SK-N-SH (cell line): ENCODE measurements at regions not wholly inside any gene's neighbourhood (a gene's known extent, or its start where the extent isn't known, plus 50 kb on each side); places are given as distances from the start of the nearest gene placed in this dataset.

Experiments used
- CHD2 ChIP-seq: fragments of 150-350 bp; IDR thresholded peaks from 2 replicates; pipeline ENCODE4 v1.6.1; 2018; ENCODE audit warnings: low read length; ENCODE audit not compliant: partially characterized antibody
- EZH2phosphoT487 ChIP-seq: fragments of 200-600 bp; sonication (generic); IDR thresholded peaks from 2 replicates; pipeline ENCODE4 v1.6.1; 2017; ENCODE audit warnings: low read depth, mixed run types, mild to moderate bottlenecking, antibody characterized with exemption, moderate library complexity, borderline replicate concordance
- FOXM1 ChIP-seq: IDR thresholded peaks from 2 replicates; pipeline ENCODE4 v1.4.0; 2012; ENCODE audit warnings: low read depth, mild to moderate bottlenecking
- MAX ChIP-seq: IDR thresholded peaks from 2 replicates; pipeline ENCODE4 v1.4.0; 2012; ENCODE audit warnings: low read depth
- MXI1 ChIP-seq: IDR thresholded peaks from 2 replicates; pipeline ENCODE4 v1.6.1; 2012; ENCODE audit warnings: mild to moderate bottlenecking, low read depth, low read length, improper control_type of control experiment
- POLR2AphosphoS5 ChIP-seq: IDR thresholded peaks from 2 replicates; pipeline ENCODE4 v1.6.1; 2012; ENCODE audit warnings: low read depth, low read length
- RAD21 ChIP-seq: IDR thresholded peaks from 2 replicates; pipeline ENCODE4 v1.6.1; 2012; ENCODE audit warnings: mild to moderate bottlenecking, low read length
- YY1 ChIP-seq: IDR thresholded peaks from 2 replicates; pipeline ENCODE4 v1.4.0; 2012; ENCODE audit warnings: low read depth, mild to moderate bottlenecking
- TF ChIP-seq, protein P1 (sequence below): fragments of 200-600 bp; sonication (generic); IDR thresholded peaks from 2 replicates; pipeline ENCODE4 v1.6.1; 2017; ENCODE audit warnings: antibody characterized with exemption, mild to moderate bottlenecking, moderate library complexity
- TF ChIP-seq, protein P2 (sequence below): IDR thresholded peaks from 2 replicates; pipeline ENCODE4 v1.4.0; 2012; ENCODE audit warnings: low read depth, borderline replicate concordance

GRCh38 chr22:49446145-49446758 lies 381.4 kb downstream of the BRD1 start:
- TF ChIP-seq, protein P1, sequence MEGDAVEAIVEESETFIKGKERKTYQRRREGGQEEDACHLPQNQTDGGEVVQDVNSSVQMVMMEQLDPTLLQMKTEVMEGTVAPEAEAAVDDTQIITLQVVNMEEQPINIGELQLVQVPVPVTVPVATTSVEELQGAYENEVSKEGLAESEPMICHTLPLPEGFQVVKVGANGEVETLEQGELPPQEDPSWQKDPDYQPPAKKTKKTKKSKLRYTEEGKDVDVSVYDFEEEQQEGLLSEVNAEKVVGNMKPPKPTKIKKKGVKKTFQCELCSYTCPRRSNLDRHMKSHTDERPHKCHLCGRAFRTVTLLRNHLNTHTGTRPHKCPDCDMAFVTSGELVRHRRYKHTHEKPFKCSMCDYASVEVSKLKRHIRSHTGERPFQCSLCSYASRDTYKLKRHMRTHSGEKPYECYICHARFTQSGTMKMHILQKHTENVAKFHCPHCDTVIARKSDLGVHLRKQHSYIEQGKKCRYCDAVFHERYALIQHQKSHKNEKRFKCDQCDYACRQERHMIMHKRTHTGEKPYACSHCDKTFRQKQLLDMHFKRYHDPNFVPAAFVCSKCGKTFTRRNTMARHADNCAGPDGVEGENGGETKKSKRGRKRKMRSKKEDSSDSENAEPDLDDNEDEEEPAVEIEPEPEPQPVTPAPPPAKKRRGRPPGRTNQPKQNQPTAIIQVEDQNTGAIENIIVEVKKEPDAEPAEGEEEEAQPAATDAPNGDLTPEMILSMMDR: no peak
- TF ChIP-seq, protein P2, sequence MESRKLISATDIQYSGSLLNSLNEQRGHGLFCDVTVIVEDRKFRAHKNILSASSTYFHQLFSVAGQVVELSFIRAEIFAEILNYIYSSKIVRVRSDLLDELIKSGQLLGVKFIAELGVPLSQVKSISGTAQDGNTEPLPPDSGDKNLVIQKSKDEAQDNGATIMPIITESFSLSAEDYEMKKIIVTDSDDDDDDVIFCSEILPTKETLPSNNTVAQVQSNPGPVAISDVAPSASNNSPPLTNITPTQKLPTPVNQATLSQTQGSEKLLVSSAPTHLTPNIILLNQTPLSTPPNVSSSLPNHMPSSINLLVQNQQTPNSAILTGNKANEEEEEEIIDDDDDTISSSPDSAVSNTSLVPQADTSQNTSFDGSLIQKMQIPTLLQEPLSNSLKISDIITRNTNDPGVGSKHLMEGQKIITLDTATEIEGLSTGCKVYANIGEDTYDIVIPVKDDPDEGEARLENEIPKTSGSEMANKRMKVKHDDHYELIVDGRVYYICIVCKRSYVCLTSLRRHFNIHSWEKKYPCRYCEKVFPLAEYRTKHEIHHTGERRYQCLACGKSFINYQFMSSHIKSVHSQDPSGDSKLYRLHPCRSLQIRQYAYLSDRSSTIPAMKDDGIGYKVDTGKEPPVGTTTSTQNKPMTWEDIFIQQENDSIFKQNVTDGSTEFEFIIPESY: no peak
- TF ChIP-seq EZH2phosphoT487: no peak
- no peak for TF ChIP-seq CHD2
- no peak for TF ChIP-seq MXI1
- no peak for TF ChIP-seq MAX
- TF ChIP-seq YY1: no peak
- no peak for TF ChIP-seq POLR2AphosphoS5
- TF ChIP-seq FOXM1: no peak
- TF ChIP-seq RAD21: no peak
